Mesenchymal stem cell (in vitro differentiated cells and primary cell): ENCODE measurements at regions not wholly inside any gene's neighbourhood (a gene's known extent, or its start where the extent isn't known, plus 50 kb on each side); places are given as distances from the start of the nearest gene placed in this dataset.

Source experiments
- DNase-seq: peaks from one replicate; pipeline ENCODE4 v3.0.0-alpha.2; 2013
- H2AFZ ChIP-seq: one replicate; pipeline ENCODE4 v1.6.1; 2013; ENCODE audit warnings: low read depth, mild to moderate bottlenecking, control low read depth, inconsistent platforms, low read length, moderate library complexity
- H2AK5ac ChIP-seq: 2 replicates; pipeline ENCODE4 v1.6.1; 2013; ENCODE audit warnings: low read length, moderate library complexity, mild to moderate bottlenecking, inconsistent platforms; ENCODE audit not compliant: severe bottlenecking
- H2BK120ac ChIP-seq: one replicate; pipeline ENCODE4 v1.6.1; 2013; ENCODE audit warnings: low read depth, mild to moderate bottlenecking, inconsistent platforms, low read length, moderate library complexity
- H2BK12ac ChIP-seq, 2 experiments: one replicate each; pipeline ENCODE4 v1.6.1; 2013; ENCODE audit warnings: inconsistent platforms in 2 of 2, low read length in 2 of 2, mild to moderate bottlenecking in 2 of 2, moderate library complexity in 2 of 2, control low read depth in 1 of 2
- H2BK15ac ChIP-seq: one replicate; pipeline ENCODE4 v1.6.1; 2013; ENCODE audit warnings: mild to moderate bottlenecking, low read depth, inconsistent platforms; ENCODE audit not compliant: poor library complexity, severe bottlenecking
- H2BK5ac ChIP-seq: 2 replicates; pipeline ENCODE4 v1.6.1; 2013; ENCODE audit warnings: low read depth, mild to moderate bottlenecking, low read length, control low read depth, inconsistent platforms; ENCODE audit not compliant: poor library complexity, severe bottlenecking
- H3K14ac ChIP-seq, 2 experiments: one replicate each; pipeline ENCODE4 v1.6.1; 2013; ENCODE audit warnings: inconsistent platforms in 2 of 2, low read length in 2 of 2, control low read depth in 1 of 2, mild to moderate bottlenecking in 1 of 2, moderate library complexity in 1 of 2
- H3K18ac ChIP-seq, 2 experiments: one replicate each; pipeline ENCODE4 v1.6.1; 2013; ENCODE audit warnings: inconsistent platforms in 2 of 2, low read length in 2 of 2, control low read depth in 1 of 2, low read depth in 1 of 2, mild to moderate bottlenecking in 1 of 2
- H3K23ac ChIP-seq, 2 experiments: one replicate each; pipeline ENCODE4 v1.6.1; 2013; ENCODE audit warnings: inconsistent platforms in 2 of 2, low read length in 2 of 2, mild to moderate bottlenecking in 2 of 2, moderate library complexity in 2 of 2, control low read depth in 1 of 2
- H3K27ac ChIP-seq: 2 replicates; pipeline ENCODE4 v1.5.1; 2013; ENCODE audit warnings: mild to moderate bottlenecking, moderate library complexity, low read length, control low read depth, inconsistent platforms; ENCODE audit not compliant: poor library complexity, severe bottlenecking
- H3K27me3 ChIP-seq, 2 experiments: 2 replicates each; pipeline versions ENCODE4 v1.6.1 to v1.7.0; 2013; ENCODE audit warnings: low read length in 2 of 2, mild to moderate bottlenecking in 2 of 2, moderate library complexity in 2 of 2, control low read depth in 1 of 2, inconsistent platforms in 1 of 2; ENCODE audit not compliant: control insufficient read depth in 1 of 2, insufficient read depth in 1 of 2
- H3K36me3 ChIP-seq, 2 experiments: 2 replicates each; pipeline versions ENCODE4 v1.6.1 to v1.7.0; 2013; ENCODE audit warnings: low read length in 2 of 2, control low read depth in 1 of 2, inconsistent platforms in 1 of 2, low read depth in 1 of 2, mild to moderate bottlenecking in 1 of 2; ENCODE audit not compliant: insufficient read depth in 2 of 2, control insufficient read depth in 1 of 2
- H3K4ac ChIP-seq, 2 experiments: one replicate each; pipeline ENCODE4 v1.6.1; 2013; ENCODE audit warnings: inconsistent platforms in 2 of 2, low read length in 2 of 2, mild to moderate bottlenecking in 2 of 2, moderate library complexity in 2 of 2, control low read depth in 1 of 2, low read depth in 1 of 2
- H3K4me1 ChIP-seq: 2 replicates; pipeline ENCODE4 v1.6.1; 2013; ENCODE audit warnings: low read depth, low read length, control low read depth; ENCODE audit not compliant: control insufficient read depth, insufficient read depth
- H3K4me2 ChIP-seq: 2 replicates; pipeline ENCODE4 v1.6.1; 2013; ENCODE audit warnings: low read length, mild to moderate bottlenecking, inconsistent platforms; ENCODE audit not compliant: poor library complexity, severe bottlenecking
- H3K4me3 ChIP-seq, 2 experiments: 2 replicates each; pipeline versions ENCODE4 v1.5.1 to v1.7.0; 2013; ENCODE audit warnings: low read length in 2 of 2, mild to moderate bottlenecking in 2 of 2, control low read depth in 1 of 2, low read depth in 1 of 2; ENCODE audit not compliant: insufficient read depth in 1 of 2
- H3K79me1 ChIP-seq: replicated peaks from 2 replicates; pipeline ENCODE4 v1.6.1; 2013; ENCODE audit warnings: mild to moderate bottlenecking, control low read depth, low read length, inconsistent platforms; ENCODE audit not compliant: poor library complexity, severe bottlenecking
- H3K9ac ChIP-seq: 2 replicates; pipeline ENCODE4 v1.7.0; 2013; ENCODE audit warnings: mild to moderate bottlenecking, low read length, moderate library complexity
- H3K9me3 ChIP-seq: 2 replicates; pipeline ENCODE4 v1.7.0; 2013; ENCODE audit warnings: mild to moderate bottlenecking, low read length; ENCODE audit not compliant: control insufficient read depth
- H4K8ac ChIP-seq: one replicate; pipeline ENCODE4 v1.6.1; 2013; ENCODE audit warnings: inconsistent platforms, mild to moderate bottlenecking, low read length, moderate library complexity
- H4K91ac ChIP-seq: one replicate; pipeline ENCODE4 v1.6.1; 2013; ENCODE audit warnings: mild to moderate bottlenecking, low read length, inconsistent platforms
- WGBS: methylation state at CpG from one replicate; pipeline ENCODE4 v1.1.7; 2013; ENCODE audit warnings: mixed read lengths; 5-methylcytosine and 5-hydroxymethylcytosine counted together

DNA sequence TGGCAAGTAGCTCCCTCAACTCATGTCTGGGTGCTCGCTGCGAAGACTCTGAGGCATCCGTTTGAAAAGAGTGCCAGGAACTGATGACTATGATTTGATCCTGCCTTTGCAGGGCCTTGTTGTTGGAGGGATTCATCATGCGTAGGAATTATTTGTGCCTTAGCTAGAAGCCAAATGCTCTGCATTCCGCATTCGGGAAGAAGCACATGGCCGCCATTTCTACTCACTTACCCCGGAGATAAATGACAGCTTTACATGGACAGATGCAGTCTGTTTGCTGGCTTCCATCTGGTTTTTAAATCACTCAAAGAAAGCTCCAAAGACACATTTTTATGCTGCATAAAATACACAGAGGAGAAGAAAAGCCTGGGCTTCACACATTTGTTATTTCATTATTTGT lies 363.3 kb upstream of the CDH4 start:
- H2BK5ac ChIP-seq = no peak overlapping the region
- peaks cover 0 to 4% of the 10 kb centered on the region in 2 experiments for H3K27me3 ChIP-seq
- no peak overlapping the region for H3K23ac ChIP-seq
- H2AK5ac ChIP-seq = no peak overlapping the region
- no peak overlapping the region for H3K4me2 ChIP-seq
- no peak overlapping the region for H3K4me3 ChIP-seq
- H3K9ac ChIP-seq = no peak overlapping the region
- H3K4ac ChIP-seq = no peak overlapping the region
- no peak overlapping the region for H2BK12ac ChIP-seq
- 94% methylated on average over 8 of the region's 8 CpGs for WGBS
- H4K8ac ChIP-seq = no peak overlapping the region
- H3K14ac ChIP-seq = no peak overlapping the region
- H2AFZ ChIP-seq = no peak overlapping the region
- no peaks in the 10 kb centered on the region for H3K9me3 ChIP-seq
- H3K36me3 ChIP-seq = no peaks in the 10 kb centered on the region
- H3K79me1 ChIP-seq = no peaks in the 10 kb centered on the region
- no peak overlapping the region for H3K18ac ChIP-seq
- no peak overlapping the region for H2BK15ac ChIP-seq
- H3K4me1 ChIP-seq = no peaks in the 10 kb centered on the region
- no peak overlapping the region for H2BK120ac ChIP-seq
- H4K91ac ChIP-seq = no peak overlapping the region
- no peak overlapping the region for H3K27ac ChIP-seq
- DNase-seq = no peak

DNA sequence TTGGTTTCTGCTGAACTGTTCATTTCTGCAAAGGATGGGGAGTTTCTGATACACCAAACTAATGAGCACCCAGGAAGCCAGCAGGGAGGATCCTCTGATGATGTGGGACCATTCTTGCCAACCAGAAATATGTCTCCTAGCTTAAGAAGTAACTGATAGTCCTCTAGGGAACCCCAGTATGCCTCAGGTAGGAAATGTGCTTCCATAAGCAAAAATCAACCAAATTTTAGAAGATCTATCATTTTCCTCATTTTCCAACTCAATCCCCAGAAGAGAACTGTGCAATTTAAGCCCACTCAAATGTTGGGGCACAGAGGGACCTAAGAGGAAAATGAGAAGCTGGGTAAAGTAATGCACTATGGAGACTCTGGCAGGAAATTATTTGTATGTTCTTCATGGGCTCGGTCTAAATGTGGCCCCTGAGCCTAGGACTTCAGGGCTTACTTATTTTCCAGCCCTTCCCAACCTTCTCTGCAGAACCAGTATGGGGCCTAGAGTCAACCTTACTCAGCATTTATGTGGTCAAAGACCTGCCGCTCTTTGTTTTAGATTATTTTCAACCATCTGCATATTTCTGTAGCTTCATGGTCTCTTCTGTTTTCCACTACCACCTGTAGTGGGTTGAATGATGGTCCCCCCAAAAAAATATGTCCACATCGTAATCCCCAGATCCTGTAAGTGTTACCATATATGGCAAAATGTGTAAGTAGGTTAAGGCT lies 359.8 kb upstream of the CDH4 start:
- H3K9ac ChIP-seq = no peak overlapping the region
- no peak overlapping the region for H3K14ac ChIP-seq
- H3K18ac ChIP-seq = no peak overlapping the region
- DNase-seq = no peak
- no peaks in the 10 kb centered on the region for H3K4me1 ChIP-seq
- no peak overlapping the region for H2AK5ac ChIP-seq
- H2BK15ac ChIP-seq = no peak overlapping the region
- H2BK12ac ChIP-seq = no peak overlapping the region
- no peak overlapping the region for H2BK5ac ChIP-seq
- H2BK120ac ChIP-seq = no peak overlapping the region
- no peak overlapping the region for H3K4ac ChIP-seq
- no peaks in the 10 kb centered on the region for H3K36me3 ChIP-seq
- no peak overlapping the region for H3K27ac ChIP-seq
- H3K27me3 ChIP-seq = peaks cover 0 to 4% of the 10 kb centered on the region in 2 experiments
- H4K91ac ChIP-seq = no peak overlapping the region
- H4K8ac ChIP-seq = no peak overlapping the region
- no peak overlapping the region for H3K23ac ChIP-seq
- H2AFZ ChIP-seq = no peak overlapping the region
- no peaks in the 10 kb centered on the region for H3K9me3 ChIP-seq
- no peaks in the 10 kb centered on the region for H3K79me1 ChIP-seq
- H3K4me3 ChIP-seq = no peak overlapping the region
- H3K4me2 ChIP-seq = no peak overlapping the region
- WGBS = 47% methylated on average over 1 of the region's 3 CpGs

- Histone ChIP-seq H3K79me1 (no peaks in the 10 kb centered on the region), H2BK15ac (no peak overlapping the region), H2BK120ac (no peak overlapping the region), H3K27ac (no peak overlapping the region), H2AFZ (no peak overlapping the region), H3K9me3 (no peaks in the 10 kb centered on the region), H3K36me3 (no peaks in the 10 kb centered on the region), H4K8ac (no peak overlapping the region), H3K4me2 (peak overlapping the region; percentile 4), H2BK12ac (no peak overlapping the region), H3K14ac (no peak overlapping the region), H3K23ac (no peak overlapping the region), H2AK5ac (no peak overlapping the region), H3K18ac (no peak overlapping the region), H4K91ac (no peak overlapping the region), H3K27me3 (peaks cover 0 to 4% of the 10 kb centered on the region in 2 experiments), H3K4me1 (no peaks in the 10 kb centered on the region), H3K4ac (no peak overlapping the region), H3K9ac (no peak overlapping the region), H2BK5ac (no peak overlapping the region), H3K4me3 (no peak overlapping the region)
- no peak for DNase-seq
- 87% methylated on average over 5 of the region's 5 CpGs for WGBS
Observed at GRCh38 chr20:60894091-60894490, 358.0 kb upstream of the CDH4 start.

DNA sequence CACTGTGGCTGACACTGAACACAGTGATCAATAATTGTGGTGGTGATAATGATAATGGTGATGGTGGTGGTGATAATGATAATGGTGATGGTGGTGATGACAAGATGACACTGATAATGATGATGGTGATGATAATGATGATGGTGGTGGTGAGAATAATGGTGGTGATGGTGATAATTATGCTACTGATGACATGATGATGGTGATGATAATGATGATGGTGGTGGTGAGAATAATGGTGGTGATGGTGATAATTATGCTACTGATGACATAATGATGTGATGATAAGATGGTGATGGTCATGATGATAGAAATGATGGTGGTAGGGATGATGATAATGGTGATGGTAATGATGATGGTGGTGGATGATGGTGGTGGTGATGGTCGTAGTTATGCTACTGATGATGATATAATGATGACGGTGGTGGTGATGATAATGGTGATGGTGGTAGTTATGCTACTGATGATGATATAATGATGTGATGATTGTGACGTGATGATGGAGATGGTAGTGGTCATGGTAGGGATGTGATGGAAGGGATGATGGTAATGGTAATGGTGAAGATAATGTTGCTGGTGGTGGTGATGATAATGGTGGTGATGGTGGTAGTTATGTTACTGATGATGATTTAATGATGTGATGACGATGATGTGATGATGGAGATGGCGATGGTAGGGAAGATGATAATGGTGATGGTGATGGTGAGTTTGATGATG lies 356.5 kb upstream of the CDH4 start:
- WGBS = 65% methylated on average over 5 of the region's 5 CpGs
- H4K91ac ChIP-seq = no peak overlapping the region
- no peaks in the 10 kb centered on the region for H3K4me1 ChIP-seq
- H3K18ac ChIP-seq = no peak overlapping the region
- H3K27ac ChIP-seq = no peak overlapping the region
- no peak overlapping the region for H2BK12ac ChIP-seq
- H3K4ac ChIP-seq = no peak overlapping the region
- no peak overlapping the region for H2BK120ac ChIP-seq
- DNase-seq = no peak
- no peak overlapping the region for H3K4me2 ChIP-seq
- H3K9me3 ChIP-seq = no peaks in the 10 kb centered on the region
- no peak overlapping the region for H2AK5ac ChIP-seq
- H2AFZ ChIP-seq = no peak overlapping the region
- no peaks in the 10 kb centered on the region for H3K27me3 ChIP-seq
- H3K14ac ChIP-seq = no peak overlapping the region
- no peak overlapping the region for H3K23ac ChIP-seq
- no peak overlapping the region for H4K8ac ChIP-seq
- H3K36me3 ChIP-seq = no peaks in the 10 kb centered on the region
- H2BK5ac ChIP-seq = no peak overlapping the region
- no peak overlapping the region for H2BK15ac ChIP-seq
- H3K4me3 ChIP-seq = no peak overlapping the region
- H3K9ac ChIP-seq = no peak overlapping the region
- no peaks in the 10 kb centered on the region for H3K79me1 ChIP-seq
